HEK293 (cell line): ENCODE measurements at regions not wholly inside any gene's neighbourhood (a gene's known extent, or its start where the extent isn't known, plus 50 kb on each side); places are given as distances from the start of the nearest gene placed in this dataset.

Experiments
- ZNF292 ChIP-seq: fragments of 450-650 bp; formaldehyde crosslinking; IDR thresholded peaks from 2 replicates; pipeline ENCODE4 v1.5.1; 2016; ENCODE audit warnings: low read depth, missing biosample characterization, missing genetic modification characterization, borderline replicate concordance
- TF ChIP-seq, protein P1 (sequence below): fragments of 450-650 bp; formaldehyde crosslinking; IDR thresholded peaks from 2 replicates; pipeline ENCODE4 v1.5.1; 2016; ENCODE audit warnings: missing biosample characterization, missing genetic modification characterization

DNA sequence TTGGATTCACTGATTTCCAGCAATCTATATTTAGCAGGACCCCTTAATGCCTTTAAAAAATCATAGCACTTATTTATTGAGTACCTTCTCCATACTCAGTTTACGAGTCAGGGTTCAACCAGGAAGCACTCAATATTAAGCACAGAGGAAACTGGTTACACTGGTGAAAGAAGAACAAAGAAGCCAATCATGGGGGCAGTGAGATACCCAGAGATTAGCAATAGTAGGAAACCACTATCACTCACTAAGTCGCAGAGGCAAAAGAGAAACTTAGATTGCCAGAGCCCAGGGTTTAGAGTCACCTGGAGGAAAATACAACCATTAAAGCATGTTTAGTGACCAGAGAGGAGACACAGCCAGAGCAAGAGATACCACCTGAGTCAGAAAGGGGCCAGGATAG, 670.5 kb upstream of the USP24 start:
- TF ChIP-seq ZNF292 = no peak
- TF ChIP-seq, protein P1, sequence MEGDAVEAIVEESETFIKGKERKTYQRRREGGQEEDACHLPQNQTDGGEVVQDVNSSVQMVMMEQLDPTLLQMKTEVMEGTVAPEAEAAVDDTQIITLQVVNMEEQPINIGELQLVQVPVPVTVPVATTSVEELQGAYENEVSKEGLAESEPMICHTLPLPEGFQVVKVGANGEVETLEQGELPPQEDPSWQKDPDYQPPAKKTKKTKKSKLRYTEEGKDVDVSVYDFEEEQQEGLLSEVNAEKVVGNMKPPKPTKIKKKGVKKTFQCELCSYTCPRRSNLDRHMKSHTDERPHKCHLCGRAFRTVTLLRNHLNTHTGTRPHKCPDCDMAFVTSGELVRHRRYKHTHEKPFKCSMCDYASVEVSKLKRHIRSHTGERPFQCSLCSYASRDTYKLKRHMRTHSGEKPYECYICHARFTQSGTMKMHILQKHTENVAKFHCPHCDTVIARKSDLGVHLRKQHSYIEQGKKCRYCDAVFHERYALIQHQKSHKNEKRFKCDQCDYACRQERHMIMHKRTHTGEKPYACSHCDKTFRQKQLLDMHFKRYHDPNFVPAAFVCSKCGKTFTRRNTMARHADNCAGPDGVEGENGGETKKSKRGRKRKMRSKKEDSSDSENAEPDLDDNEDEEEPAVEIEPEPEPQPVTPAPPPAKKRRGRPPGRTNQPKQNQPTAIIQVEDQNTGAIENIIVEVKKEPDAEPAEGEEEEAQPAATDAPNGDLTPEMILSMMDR (tag by site-specific recombination) = no peak
